HG03060 (cell line): ENCODE measurements at regions not wholly inside any gene's neighbourhood (a gene's known extent, or its start where the extent isn't known, plus 50 kb on each side); places are given as distances from the start of the nearest gene placed in this dataset.

Source experiments
- ATAC-seq: cut with Tn5 transposase; IDR thresholded peaks from one replicate; pipeline ENCODE4 v1.9.1; 2021; ENCODE audit warnings: low read depth, moderate number of reproducible peaks; ENCODE audit not compliant: unreplicated experiment

DNA sequence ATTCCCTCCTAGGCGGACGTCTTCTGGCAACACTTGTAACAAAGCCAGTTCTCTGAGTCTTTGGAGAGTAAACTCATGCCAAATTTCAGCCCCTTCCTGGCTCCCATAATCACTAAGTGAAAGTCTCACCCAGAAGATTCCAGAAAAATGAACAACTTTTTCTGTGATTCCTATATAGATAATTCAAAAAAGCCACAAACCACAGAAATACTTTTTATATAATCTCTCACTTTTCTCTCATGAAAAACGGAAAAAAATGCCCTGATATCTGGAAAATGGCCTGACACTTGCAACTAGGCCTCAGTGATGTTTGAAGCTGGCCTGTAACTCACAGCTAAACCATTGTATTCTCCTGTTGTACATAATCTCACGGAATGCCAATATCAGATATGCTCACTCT is 296.2 kb downstream of the HTR7 start:
- ATAC-seq: no peak

DNA sequence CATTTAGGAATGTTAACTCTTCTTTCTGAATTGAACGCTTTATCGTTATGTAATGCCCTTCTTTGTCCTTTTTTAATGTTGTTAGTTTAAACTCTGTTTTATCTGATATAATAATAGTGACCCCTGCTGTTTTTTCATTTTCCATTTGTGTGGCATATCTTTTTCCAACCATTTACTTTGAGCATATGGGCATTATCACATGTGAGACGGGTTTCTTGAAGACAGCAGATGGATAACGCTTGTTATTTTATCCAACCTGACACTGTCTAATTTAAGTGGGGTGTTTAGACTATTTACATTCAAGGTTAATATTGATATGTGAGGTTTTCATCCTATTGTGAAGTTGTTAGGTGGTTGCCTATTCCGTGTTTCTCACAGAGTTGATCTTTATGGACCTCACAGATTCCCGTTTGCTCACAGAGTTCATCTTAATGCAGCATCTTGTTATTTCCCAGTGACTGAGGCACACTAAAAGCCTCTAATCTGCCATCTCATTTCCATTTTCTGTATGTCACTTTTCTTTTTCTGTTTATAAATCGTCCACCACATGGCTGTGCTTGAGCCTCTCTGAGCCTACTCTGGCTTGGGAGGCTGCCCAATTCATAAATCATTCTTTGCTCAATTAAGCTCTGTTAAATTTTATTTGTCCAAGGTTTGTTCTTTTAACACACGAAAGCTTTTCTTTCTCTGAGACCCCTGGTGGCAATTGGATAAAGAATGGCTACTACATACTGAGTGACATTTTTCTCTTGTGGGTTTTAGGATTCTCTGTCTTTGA is 286.2 kb downstream of the HTR7 start:
- ATAC-seq: no peak

DNA sequence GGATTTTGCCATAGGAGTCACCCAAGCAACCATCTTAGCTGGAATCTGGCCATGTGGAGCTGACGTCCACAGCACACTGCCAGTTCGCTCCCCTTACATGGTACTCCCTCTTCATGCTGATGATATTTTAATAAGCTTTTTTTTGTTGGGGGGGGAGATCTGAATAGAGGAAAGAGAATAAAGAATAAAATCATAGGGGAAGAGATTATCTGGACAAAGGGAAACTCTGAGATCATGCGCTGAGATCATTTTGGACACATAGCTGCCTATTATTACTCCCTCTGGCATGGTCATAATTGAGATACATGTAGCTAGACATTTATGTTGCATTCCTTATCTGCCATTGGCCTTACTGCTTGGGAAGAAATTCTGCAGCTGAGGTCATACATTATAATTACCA is 282.7 kb downstream of the HTR7 start:
- ATAC-seq: no peak

DNA sequence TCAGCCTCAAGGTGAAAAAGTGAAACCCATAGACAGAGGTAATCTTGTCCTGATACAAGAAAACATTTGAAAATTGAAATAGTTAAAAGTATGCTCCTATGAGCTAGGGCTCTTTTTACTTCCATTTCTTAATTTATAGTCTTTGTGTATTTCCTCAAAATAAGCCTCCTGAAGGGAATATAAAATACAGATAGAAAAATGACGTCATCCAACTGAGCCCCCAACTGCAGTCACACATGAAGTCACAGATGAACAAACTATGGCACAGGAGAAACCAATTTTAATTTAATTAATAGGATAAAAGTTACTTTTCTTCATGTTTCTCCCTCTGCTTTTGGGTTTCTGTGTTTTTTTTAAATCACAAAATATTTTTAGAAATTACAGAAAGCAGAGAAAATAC is 280.3 kb downstream of the HTR7 start:
- ATAC-seq: no peak

DNA sequence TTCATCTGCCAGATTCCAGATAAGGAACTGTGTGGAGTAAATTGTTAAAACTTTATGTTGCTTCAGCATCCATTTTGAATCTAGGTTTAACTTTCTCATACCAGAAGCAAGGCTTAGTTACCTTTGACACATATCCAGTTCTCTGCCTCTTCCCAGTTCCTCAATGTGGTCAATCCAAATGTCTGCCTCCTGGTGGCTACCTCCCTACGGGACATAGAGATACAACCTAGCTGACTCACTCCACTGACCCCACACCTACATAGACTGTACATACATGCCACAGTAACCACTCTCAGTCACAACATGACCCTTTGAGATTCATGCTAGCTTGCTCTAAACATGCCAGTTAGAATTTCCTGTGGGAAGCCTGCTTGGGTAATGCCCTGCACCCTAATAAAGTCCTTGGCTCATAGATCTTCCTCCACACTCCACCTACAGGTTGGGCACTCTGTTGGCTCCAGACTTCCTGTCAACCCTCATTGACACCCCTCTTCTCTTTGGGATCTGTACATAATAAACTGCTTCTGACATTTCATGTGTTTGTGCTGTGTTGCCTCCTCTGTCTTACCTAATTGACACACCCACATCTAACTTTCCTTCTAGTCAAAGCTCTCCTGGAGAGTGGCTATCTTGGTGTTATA is 278.1 kb downstream of the HTR7 start:
- ATAC-seq: no peak

DNA sequence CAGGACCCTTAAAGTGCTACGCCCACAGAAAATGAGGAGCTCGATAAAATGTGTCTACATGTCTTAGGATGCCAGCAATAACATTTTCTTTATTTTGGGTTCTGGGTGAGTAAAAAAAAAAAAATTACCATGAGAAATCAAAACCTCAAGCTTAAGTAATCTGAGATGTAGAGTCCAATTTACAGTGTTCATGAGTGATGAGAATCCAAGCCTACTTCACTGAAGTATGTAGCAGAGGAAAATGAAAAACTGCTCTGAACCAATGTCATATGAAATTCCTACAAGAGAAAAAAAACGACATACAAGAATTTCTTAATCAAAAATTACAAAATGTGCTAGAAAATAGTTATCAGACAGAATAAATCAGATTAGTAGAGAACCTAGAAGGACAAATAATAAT is 274.4 kb downstream of the HTR7 start:
- no peak for ATAC-seq

DNA sequence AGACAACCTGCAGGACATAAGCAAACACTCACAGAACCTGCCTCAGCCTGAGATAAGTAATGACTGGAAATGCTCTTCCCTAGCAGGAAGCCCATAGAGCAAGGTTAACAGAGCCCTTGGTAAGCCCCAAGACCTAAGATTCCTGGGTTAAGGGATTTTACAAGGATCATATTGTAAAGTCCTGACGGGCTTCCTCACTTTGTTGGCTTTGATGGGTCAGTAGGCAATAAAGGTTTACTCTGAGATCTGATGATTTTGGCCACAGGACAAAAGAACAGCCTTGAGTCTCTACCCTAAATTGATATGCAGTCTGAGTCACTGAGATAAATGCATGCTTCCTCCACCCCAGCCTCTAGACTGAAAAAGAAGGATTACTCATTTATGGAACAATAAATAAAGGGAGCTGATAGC is 270.8 kb downstream of the HTR7 start:
- no peak for ATAC-seq

DNA sequence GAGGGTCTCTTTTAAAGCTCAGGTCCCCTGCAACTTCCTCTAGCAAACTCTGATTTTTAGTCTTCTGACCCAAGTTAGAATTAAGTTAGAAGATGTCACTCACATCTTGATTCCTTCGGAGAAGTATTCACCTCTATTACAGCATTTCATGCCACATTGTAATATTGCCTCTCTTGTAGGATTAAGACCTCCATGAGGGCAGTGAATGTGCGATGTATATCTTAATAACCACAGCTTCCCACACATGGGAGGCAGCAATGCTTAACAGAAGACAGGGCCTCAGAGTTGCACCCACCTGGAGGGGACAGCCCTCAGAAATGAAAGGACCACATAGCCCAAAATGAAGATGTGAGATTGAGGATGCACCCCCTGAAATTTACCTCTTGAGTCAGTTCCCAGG is 270.3 kb downstream of the HTR7 start:
- ATAC-seq: no peak

DNA sequence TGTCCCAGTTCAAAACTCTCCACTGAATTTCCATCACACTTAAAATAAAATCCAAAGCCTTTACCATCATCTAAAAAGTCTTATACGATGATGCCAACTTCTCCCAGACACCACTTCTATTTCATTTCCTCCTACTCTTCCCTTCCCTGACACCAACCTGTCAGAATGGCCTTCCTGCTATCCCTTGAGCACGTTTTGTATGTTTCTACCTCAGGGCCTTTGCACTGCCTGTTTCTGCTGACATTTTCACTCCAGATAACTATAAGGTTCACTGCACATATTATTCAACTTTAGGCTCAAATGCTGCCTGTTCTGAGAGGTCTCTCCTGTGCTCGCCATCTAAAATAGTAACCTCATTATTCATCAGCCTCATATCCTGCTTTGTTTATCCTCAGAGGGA is 269.6 kb downstream of the HTR7 start:
- ATAC-seq: no peak

DNA sequence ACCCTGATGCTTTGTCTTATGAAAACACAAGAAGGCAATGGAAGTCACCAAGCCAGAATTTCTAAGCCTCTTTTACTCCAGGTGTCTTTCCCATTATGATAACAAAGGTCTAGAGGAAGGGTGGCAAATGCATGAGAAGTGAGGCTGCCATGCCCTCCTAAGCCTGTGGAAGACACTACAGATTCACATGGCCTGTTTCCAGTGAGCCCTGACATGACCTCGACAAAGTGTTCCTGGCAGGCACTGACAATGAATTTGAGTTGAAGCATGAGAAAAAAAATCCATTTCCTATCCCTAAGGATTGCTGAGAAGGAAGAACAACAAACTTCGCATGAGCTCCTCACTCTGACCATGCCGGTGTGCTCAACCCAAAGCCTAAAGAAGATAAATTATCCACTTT is 268.0 kb downstream of the HTR7 start:
- ATAC-seq: no peak

DNA sequence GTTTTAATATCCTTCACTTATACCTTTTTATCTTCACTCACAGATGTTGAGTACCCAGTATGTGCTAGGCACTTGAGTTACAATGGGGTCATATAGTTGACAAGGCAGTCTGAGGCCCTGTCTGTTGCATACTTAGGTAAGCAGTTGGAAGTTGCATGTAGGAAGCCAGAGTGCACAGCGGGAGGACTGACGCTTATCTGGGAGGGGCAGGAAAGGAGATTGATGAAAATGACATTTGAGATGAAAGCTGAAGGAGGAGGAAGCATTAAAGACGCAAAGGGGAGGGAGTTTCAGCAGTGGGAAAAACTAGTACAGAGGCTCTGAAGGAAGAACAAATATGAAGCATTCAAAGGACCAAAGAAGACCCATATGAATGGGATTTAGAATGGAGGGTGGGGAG is 266.2 kb downstream of the HTR7 start:
- ATAC-seq: no peak

DNA sequence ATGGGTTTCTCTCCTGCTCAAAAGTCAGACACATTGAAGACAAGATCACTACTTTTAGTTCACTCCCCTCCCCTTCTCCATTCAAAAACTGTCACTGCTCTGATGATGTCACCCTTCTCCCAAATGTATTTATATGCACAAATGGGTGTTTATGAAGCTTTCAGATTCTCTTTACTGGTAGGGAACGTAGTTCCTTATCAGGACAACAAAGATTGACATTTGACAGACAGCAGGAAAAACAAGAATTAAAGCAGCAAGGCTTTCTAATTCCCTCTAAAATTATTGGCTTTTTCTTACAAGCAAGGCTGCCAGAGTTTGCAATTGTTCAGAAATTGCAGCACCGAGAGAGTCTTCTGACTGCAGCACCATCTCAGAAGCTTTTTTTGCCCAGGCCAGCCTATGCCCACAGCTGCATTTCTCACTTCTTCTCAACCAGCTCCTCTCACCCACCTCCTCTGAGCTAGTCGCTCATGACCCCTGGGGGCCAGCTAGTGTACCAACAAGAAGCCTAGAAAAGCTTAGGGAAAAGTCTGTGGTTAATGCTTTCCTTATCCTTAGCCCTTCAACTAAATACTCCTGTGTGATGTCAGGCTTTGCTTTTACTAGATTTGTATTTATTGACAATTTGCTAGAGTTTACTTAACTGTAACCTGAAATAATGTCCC is 265.1 kb downstream of the HTR7 start:
- no peak for ATAC-seq

DNA sequence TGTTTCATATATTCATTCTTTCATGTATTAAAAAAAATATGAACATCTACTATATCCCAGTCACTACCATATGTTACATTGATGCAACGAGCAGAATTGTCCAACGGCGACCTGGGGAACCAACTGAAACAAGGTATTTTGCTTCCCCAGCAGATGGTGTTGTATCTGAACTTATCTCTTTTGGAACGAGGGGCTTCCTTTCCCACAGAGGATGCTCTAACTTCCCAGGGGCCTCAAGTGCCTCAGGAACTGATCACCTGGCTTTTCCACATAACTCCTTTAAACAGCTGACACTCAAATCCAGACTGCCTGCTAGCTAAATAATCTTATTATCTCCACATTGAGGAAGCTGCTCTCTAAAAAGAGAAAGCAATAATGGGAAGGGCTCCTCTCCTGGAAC is 259.3 kb downstream of the HTR7 start:
- no peak for ATAC-seq

DNA sequence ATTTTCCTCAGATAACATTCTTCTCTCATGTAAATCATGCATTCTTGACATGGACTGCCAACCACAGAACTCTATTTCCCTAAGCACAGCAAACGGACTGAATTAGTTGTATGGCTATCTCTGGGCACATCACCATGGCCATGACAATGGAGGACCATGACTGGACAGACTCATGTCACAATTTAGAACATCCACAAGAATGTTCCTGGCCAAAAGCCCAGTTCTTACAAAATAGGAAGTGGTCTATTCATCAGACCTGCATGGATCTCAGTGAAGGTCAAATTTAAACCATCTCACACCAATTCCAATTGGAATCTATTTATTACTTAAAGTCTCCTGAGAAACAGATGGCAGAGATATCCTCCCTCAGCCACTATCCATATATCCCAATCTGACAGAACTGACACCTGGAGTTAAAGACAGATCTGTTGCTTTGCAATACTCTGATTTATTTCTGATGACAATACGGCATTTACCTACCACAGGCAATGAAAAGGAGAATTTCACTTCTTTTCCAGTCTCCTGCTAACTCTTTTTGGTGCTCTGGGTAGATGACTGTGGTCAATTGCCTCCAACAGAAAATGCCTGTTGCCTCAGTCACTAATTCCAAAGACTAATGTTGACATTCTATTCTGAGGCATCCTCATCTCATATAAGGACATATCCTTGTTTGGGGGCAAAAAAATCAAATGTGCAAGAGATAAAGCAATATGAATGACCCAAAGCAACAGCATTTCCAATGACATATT is 254.8 kb downstream of the HTR7 start:
- no peak for ATAC-seq

DNA sequence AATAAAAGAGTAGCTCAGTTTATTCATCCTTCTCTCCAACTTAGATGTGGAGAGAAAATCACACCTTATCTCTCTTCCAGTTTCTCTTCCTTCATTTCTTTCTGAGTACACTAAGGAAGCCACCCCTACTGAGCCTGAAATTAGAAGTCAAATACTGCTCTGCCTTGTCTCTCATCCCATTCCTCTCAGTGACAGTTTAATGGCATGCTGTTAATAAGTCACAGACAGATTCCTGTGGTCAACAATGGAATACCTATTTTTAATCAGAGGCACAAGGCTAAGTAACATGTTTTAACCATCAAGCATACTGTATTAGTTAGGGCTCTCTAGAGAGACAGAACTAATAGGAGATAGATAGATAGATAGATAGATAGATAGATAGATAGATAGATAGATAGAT is 253.2 kb downstream of the HTR7 start:
- no peak for ATAC-seq

DNA sequence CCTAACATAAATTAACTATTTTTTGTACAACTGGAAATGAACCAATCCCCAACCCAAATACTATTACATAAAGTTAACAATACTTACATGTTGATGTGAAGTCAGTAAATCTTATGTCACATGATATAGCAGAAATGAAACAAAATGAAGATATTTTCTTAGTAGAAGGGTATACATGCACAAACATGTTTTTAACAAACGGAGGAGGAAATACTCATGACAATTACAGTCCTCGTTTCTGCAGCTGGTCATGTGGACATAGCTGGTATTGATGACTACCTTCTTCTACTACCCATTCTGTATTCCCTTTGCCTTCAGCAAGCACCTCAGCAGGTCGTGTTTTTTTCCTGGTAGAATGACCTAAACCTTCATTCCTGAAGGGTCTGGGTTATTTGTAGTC is 252.3 kb downstream of the HTR7 start:
- ATAC-seq: no peak

DNA sequence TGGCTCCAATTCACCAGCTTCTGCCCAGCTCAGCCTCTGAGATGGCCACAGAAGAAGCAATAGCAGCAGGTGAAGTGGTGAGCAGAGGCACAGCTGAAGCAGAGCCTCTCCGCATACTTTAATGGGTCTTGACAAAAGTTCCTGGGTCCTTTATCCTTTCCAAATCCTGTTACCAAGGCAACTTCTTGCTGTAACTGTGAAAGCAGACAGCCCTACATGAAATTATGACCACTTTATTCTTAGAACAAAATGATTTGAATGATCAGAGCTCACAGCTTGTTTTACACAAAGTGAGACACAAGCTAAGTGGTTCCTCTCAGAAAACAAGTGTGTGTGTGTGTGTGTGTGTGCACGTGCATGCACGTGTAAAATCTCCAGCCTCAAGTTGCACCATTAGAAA is 245.6 kb downstream of the HTR7 start:
- no peak for ATAC-seq

DNA sequence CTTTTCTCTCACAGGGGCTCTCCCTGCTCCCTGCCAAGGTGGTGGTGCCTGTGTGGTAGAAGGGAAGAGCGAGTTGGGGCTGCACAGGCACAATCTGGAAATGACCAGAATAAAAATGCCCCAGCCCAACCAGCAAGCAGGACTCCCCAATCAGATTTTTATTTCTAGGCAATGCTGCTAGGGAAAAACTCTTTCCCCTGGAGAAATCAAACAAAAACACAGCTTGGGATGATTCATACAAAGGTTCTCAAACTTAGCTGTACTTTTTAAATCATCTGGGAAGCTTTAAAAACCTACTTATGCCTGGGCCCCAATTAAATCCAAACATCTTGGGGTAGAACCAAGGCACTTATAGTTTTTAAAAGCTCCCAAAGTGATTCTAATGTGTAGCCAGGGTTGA is 243.2 kb downstream of the HTR7 start:
- ATAC-seq: no peak

DNA sequence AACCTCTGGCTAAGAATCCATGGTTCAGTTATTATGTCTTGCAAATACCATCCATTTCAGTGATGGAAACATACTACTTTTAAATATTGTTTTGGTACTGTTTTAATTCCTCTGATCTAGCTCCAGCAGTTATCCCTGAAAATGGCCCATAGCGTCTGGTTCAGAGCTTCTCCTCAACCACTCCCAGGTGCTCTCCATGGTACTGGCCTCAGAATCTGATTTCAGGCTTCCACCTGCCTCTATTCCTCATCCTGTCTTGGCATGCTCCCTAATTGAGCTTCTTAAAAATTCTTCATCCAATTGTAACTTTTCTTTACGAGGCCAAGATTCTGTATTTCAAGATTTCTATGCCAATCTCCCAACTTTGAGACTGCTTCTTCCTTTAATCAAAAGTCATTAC is 236.3 kb downstream of the HTR7 start:
- ATAC-seq: no peak

DNA sequence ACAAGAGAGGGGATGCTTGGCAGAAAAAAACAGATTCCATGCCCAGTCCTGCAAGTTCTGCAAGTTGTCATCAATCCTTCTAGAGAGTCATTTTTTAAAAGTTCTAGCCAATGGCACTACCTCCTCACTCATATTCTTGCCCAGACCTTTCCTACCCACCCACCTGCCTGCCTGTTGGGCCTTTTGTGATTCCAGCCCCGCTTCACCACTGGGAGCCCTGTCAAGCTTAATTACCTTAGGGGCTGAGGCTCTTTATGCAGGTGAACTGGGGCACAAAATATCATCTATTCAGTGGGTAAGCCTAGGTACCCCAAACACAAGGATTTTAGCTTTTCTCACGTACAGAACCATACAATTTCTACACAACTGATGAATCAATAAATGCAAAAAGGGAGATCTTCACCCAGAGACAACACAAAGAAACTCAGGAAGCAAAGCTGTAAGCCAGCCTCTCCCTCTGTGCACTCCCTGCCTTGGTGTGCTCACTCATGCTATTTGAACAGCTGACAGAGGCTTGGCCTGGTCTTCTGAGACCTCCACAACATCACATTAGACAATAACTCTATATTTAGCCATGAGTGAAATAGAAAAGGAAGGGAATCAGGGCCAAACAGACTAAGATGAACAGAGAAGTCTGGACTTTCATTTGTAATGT is 222.6 kb downstream of the HTR7 start:
- ATAC-seq: no peak

DNA sequence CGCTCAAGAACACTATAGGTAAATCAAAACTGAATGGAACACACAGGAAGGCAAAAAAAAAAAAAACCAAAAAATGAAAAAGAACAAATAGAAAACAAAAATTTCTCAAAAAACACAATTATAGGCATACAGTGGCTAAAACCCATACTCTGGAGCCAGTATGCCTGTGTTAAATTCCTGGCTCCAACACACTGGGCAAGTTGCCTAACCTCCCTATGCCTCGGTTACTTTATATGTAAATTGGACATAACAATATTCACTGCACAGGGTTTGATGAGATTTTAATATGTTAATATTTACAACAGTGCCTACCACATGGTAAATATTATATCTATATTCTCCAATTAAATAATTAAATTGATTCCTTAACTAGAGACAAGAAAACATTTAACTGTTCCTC is 217.1 kb downstream of the HTR7 start:
- ATAC-seq: no peak
